Thoracic aorta (tissue), 2 donors: ENCODE measurements at regions not wholly inside any gene's neighbourhood (a gene's known extent, or its start where the extent isn't known, plus 50 kb on each side); places are given as distances from the start of the nearest gene placed in this dataset.

Source experiments
- ATAC-seq: fragments of 150-250 bp; one replicate; pipeline ENCODE4 v1.8.0; 2017; ENCODE audit warnings: low read depth; ENCODE audit not compliant: insufficient number of reproducible peaks, low FRiP score
- DNase-seq: peaks from one replicate; pipeline ENCODE4 v3.0.0-alpha.2; 2020; ENCODE audit warnings: low spot score
- H3K27ac ChIP-seq, 2 donors: fragments of 200-600 bp; sonication (generic); 1 replicate in 1 of 2; 2 replicates in 1 of 2; pipeline ENCODE4 v1.5.1; 2016; ENCODE audit warnings: mild to moderate bottlenecking in 2 of 2, moderate library complexity in 2 of 2
- H3K27me3 ChIP-seq: fragments of 200-600 bp; sonication (generic); replicated peaks from 2 replicates; pipeline ENCODE4 v1.6.0; 2016; ENCODE audit warnings: mild to moderate bottlenecking; ENCODE audit not compliant: insufficient read depth
- H3K36me3 ChIP-seq: fragments of 200-600 bp; sonication (generic); one replicate; pipeline ENCODE4 v1.5.1; 2016
- H3K4me1 ChIP-seq, 2 donors: fragments of 200-600 bp; sonication (generic); 1 replicate in 1 of 2; 2 replicates in 1 of 2; pipeline versions ENCODE4 v1.5.1 to v1.6.0; 2016; ENCODE audit warnings: low read depth in 2 of 2, mild to moderate bottlenecking in 1 of 2; ENCODE audit not compliant: control insufficient read depth in 1 of 2
- H3K4me3 ChIP-seq: fragments of 200-600 bp; sonication (generic); 2 replicates; pipeline ENCODE4 v1.5.1; 2016; ENCODE audit warnings: mild to moderate bottlenecking
- H3K9me3 ChIP-seq: fragments of 200-600 bp; sonication (generic); 2 replicates; pipeline ENCODE4 v1.5.1; 2016
- TF ChIP-seq, protein P1 (sequence below): fragments of 200-600 bp; sonication (generic); IDR thresholded peaks from one replicate; pipeline ENCODE4 v1.5.1; 2019; ENCODE audit warnings: antibody characterized with exemption

DNA sequence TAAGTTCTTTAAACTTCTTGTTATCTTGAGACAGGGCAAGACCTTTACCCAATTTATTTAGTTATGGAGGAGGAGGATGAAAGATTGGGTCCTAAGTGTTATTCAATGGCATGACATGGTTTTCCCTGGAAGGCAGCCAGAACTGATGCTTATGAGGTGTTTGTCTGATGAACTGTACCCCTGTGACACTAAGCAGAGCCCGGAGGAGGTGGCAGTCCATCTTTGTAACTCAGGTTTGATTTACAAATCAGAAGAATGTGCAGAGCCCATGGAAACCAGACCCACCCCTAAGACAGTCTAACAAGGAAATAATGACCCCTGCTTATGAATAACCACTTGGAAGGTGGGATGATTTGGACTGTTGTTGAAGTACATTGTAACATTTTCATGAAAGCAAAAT, 878.6 kb upstream of the NR2F2 start:
- DNase-seq (no peak), ATAC-seq (no peak)
- TF ChIP-seq, protein P1, sequence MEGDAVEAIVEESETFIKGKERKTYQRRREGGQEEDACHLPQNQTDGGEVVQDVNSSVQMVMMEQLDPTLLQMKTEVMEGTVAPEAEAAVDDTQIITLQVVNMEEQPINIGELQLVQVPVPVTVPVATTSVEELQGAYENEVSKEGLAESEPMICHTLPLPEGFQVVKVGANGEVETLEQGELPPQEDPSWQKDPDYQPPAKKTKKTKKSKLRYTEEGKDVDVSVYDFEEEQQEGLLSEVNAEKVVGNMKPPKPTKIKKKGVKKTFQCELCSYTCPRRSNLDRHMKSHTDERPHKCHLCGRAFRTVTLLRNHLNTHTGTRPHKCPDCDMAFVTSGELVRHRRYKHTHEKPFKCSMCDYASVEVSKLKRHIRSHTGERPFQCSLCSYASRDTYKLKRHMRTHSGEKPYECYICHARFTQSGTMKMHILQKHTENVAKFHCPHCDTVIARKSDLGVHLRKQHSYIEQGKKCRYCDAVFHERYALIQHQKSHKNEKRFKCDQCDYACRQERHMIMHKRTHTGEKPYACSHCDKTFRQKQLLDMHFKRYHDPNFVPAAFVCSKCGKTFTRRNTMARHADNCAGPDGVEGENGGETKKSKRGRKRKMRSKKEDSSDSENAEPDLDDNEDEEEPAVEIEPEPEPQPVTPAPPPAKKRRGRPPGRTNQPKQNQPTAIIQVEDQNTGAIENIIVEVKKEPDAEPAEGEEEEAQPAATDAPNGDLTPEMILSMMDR = no peak
- no peaks in the 10 kb centered on the region for H3K4me1 ChIP-seq
- H3K4me3 ChIP-seq = no peak overlapping the region
- no peaks in the 10 kb centered on the region for H3K36me3 ChIP-seq
- no peaks in the 10 kb centered on the region for H3K27me3 ChIP-seq
- no peak overlapping the region for H3K27ac ChIP-seq
- no peaks in the 10 kb centered on the region for H3K9me3 ChIP-seq

DNA sequence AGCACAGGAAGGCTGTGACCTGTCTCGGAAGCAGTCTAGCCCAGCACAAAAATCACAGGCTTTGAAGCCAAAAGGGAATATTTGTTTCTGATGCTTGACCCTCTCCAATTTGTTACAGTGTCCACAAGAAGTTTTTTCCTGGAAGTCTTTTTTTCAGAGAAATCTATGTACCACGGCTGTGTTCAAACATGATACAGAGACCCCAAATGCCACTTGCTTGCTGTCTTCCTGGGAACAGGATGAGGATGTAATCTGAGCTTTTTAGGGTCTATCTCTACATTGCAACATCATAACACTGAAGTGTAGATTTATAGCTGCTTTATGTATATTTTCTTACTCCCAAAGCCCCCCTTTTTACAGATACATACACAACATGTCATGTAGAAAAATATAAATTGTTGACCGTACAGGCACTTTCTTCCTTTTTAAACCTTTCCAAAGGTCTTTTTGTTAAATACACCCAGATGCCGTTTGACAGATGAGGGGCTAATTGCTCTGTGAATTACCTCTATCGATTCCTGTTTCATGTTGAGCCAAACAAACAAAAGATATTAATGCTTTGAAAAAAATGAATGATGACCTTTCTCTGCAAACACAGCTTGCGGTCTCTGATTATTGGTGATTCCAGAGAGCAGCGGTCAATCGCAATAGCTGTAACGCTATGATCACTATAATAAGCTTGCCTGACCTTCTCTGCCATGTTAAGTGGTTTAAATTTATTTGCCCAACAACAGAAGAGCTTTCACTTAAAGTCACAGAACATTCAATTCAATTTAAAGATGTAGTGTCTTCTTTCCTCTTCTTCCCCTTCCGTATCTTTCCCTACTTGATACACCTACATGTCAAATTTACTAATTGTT, 875.9 kb upstream of the NR2F2 start:
- no peak for ATAC-seq
- no peaks in the 10 kb centered on the region for H3K36me3 ChIP-seq
- TF ChIP-seq, protein P1 = no peak
- H3K4me3 ChIP-seq = no peak overlapping the region
- no peak overlapping the region for H3K27ac ChIP-seq
- no peaks in the 10 kb centered on the region for H3K9me3 ChIP-seq
- H3K4me1 ChIP-seq = peaks cover 19 to 25% of the 10 kb centered on the region in 2 donors
- DNase-seq = no peak
- H3K27me3 ChIP-seq = no peaks in the 10 kb centered on the region

DNA sequence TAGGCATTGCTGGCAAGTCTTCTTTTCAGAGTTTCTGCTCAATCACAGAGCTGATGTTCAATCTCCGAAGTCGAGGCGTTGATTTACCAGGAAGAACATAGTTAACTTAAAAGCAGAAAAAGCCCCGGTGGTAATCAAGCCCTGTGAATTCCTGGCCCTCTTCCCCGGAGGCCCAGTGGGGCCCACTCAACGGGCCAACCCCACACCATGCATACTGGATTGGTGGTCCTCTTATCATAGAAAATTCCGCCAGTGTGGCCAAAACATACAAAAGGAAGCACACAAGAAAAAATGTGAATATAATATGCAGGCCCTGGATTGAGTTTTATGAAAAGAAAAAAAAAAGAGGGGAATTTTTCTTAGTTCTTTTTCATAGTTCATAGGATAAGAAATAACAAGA, 873.0 kb upstream of the NR2F2 start:
- ATAC-seq (no peak), DNase-seq (no peak)
- Histone ChIP-seq H3K9me3 (no peaks in the 10 kb centered on the region), H3K4me1 (peaks cover 19 to 26% of the 10 kb centered on the region in 2 donors), H3K27ac (peak overlapping the region in 1 of 2 donors; percentile 45), H3K36me3 (no peaks in the 10 kb centered on the region), H3K27me3 (no peaks in the 10 kb centered on the region), H3K4me3 (no peak overlapping the region)
- TF ChIP-seq, protein P1 = no peak

DNA sequence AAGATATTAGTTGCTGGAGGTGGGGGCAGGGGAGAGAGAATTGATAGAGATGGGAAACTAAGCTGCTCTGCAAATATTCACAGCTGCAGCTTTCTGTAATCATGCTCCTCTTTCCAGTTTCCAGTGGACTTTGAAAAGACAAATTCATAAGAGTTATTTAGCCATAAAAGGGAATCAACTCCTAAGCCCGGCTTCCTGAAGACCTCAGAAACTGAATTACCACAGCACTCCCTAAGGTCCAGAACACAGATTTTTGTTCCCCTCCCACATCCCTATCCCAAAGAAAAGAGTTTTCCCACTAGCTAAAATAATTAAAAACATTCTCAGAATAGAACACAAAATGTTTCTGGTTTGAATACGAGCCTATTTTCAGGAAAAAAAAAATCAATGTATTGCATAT, 871.8 kb upstream of the NR2F2 start:
- H3K4me1 ChIP-seq = peaks cover 19 to 27% of the 10 kb centered on the region in 2 donors
- no peaks in the 10 kb centered on the region for H3K36me3 ChIP-seq
- TF ChIP-seq, protein P1 = no peak
- no peaks in the 10 kb centered on the region for H3K27me3 ChIP-seq
- no peaks in the 10 kb centered on the region for H3K9me3 ChIP-seq
- DNase-seq (no peak), ATAC-seq (no peak)
- no peak overlapping the region for H3K27ac ChIP-seq
- H3K4me3 ChIP-seq = no peak overlapping the region

DNA sequence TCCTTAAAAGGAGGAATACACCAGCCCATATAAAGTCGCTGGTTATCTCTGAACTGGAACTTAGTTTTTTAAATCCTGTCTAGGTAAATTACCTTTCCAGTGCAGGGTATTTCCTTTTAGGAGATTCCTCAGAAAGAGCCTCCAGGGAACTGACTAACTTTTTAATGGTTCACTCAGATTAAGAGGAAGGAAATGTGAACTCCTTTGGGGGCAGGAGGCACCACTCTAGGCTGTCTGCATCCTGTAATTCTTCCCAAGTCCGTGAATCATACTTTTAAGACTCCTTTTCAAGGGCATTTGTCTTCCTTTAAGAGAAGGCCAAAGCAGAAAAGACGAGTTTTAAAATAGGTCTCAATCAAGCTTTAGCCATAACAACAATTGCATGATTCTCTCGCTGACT, 871.2 kb upstream of the NR2F2 start:
- Histone ChIP-seq H3K27ac (no peak overlapping the region), H3K27me3 (no peaks in the 10 kb centered on the region), H3K9me3 (no peaks in the 10 kb centered on the region), H3K36me3 (no peaks in the 10 kb centered on the region), H3K4me3 (no peak overlapping the region), H3K4me1 (peaks cover 23 to 33% of the 10 kb centered on the region in 2 donors)
- DNase-seq = no peak
- ATAC-seq = no peak
- TF ChIP-seq, protein P1 = no peak
